SK-N-SH treated with all-trans-retinoic acid at 6 μM for 48 hours (cell line): ENCODE measurements at regions not wholly inside any gene's neighbourhood (a gene's known extent, or its start where the extent isn't known, plus 50 kb on each side); places are given as distances from the start of the nearest gene placed in this dataset.

Experiments
- ARNTL ChIP-seq: fragments of 450-650 bp; formaldehyde crosslinking; IDR thresholded peaks from 2 replicates; pipeline ENCODE4 v1.5.0; 2020; ENCODE audit warnings: low read depth, mild to moderate bottlenecking, moderate library complexity, borderline replicate concordance
- BACH2 ChIP-seq: fragments of 250-450 bp; sonication (Bioruptor Pico); IDR thresholded peaks from 2 replicates; pipeline ENCODE4 v1.9.0; 2021; ENCODE audit warnings: mild to moderate bottlenecking, borderline replicate concordance
- CSRNP3 ChIP-seq: fragments of 250-450 bp; sonication (Bioruptor Pico); IDR thresholded peaks from 2 replicates; pipeline ENCODE4 v1.5.1; 2021; ENCODE audit warnings: mild to moderate bottlenecking, moderate library complexity
- ESRRG ChIP-seq: fragments of 250-450 bp; sonication (Bioruptor Pico); IDR thresholded peaks from 2 replicates; pipeline ENCODE4 v1.6.1; 2021; ENCODE audit warnings: mild to moderate bottlenecking
- ISL1 ChIP-seq: fragments of 250-450 bp; sonication (Bioruptor Pico); IDR thresholded peaks from 2 replicates; pipeline ENCODE4 v2.1.2; 2022; ENCODE audit warnings: mild to moderate bottlenecking, moderate library complexity
- OSR1 ChIP-seq: fragments of 250-450 bp; sonication (Bioruptor Pico); IDR thresholded peaks from 2 replicates; pipeline ENCODE4 v1.8.0; 2022; ENCODE audit warnings: moderate library complexity, mild to moderate bottlenecking, inconsistent platforms
- RARB ChIP-seq: fragments of 250-450 bp; sonication (Bioruptor Pico); IDR thresholded peaks from 2 replicates; pipeline ENCODE4 v1.8.0; 2021; ENCODE audit warnings: mild to moderate bottlenecking, moderate library complexity
- SNAI2 ChIP-seq: fragments of 250-450 bp; sonication (Bioruptor Pico); IDR thresholded peaks from 2 replicates; pipeline ENCODE4 v1.5.0; 2020; ENCODE audit warnings: mild to moderate bottlenecking, moderate library complexity
- ZC3H10 ChIP-seq: fragments of 250-450 bp; sonication (Bioruptor Pico); IDR thresholded peaks from 2 replicates; pipeline ENCODE4 v1.5.1; 2021; ENCODE audit warnings: mild to moderate bottlenecking, moderate library complexity
- ZFP30 ChIP-seq: fragments of 450-650 bp; formaldehyde crosslinking; IDR thresholded peaks from 2 replicates; pipeline ENCODE4 v1.5.0; 2022; ENCODE audit warnings: mild to moderate bottlenecking, moderate library complexity
- ZNF70 ChIP-seq: fragments of 450-650 bp; formaldehyde crosslinking; IDR thresholded peaks from 2 replicates; pipeline ENCODE4 v1.5.0; 2020; ENCODE audit warnings: mild to moderate bottlenecking, moderate library complexity
- ZNF8 ChIP-seq: fragments of 450-650 bp; formaldehyde crosslinking; IDR thresholded peaks from 2 replicates; pipeline ENCODE4 v1.5.0; 2020; ENCODE audit warnings: mild to moderate bottlenecking, moderate library complexity
- TF ChIP-seq, protein P1 (sequence below): fragments of 250-450 bp; sonication (Bioruptor Pico); IDR thresholded peaks from 2 replicates; pipeline ENCODE4 v1.8.0; 2020; ENCODE audit warnings: mild to moderate bottlenecking, moderate library complexity, borderline replicate concordance
- TF ChIP-seq, protein P2 (sequence below): fragments of 250-450 bp; sonication (Bioruptor Pico); IDR thresholded peaks from 2 replicates; pipeline ENCODE4 v1.5.1; 2020; ENCODE audit warnings: low read depth, mild to moderate bottlenecking, moderate library complexity

GRCh38 chr2:180359522-180360282 is 352.6 kb upstream of the CWC22 start:
- TF ChIP-seq ARNTL (CRISPR knock-in tag) = no peak
- no peak for TF ChIP-seq CSRNP3 (CRISPR knock-in tag)
- TF ChIP-seq ZNF70 = no peak
- no peak for TF ChIP-seq ZFP30
- TF ChIP-seq ISL1 (CRISPR knock-in tag) = no peak
- TF ChIP-seq RARB = no peak
- TF ChIP-seq, protein P1, sequence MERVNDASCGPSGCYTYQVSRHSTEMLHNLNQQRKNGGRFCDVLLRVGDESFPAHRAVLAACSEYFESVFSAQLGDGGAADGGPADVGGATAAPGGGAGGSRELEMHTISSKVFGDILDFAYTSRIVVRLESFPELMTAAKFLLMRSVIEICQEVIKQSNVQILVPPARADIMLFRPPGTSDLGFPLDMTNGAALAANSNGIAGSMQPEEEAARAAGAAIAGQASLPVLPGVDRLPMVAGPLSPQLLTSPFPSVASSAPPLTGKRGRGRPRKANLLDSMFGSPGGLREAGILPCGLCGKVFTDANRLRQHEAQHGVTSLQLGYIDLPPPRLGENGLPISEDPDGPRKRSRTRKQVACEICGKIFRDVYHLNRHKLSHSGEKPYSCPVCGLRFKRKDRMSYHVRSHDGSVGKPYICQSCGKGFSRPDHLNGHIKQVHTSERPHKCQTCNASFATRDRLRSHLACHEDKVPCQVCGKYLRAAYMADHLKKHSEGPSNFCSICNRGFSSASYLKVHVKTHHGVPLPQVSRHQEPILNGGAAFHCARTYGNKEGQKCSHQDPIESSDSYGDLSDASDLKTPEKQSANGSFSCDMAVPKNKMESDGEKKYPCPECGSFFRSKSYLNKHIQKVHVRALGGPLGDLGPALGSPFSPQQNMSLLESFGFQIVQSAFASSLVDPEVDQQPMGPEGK = no peak
- TF ChIP-seq ESRRG (CRISPR knock-in tag) = no peak
- TF ChIP-seq, protein P2, sequence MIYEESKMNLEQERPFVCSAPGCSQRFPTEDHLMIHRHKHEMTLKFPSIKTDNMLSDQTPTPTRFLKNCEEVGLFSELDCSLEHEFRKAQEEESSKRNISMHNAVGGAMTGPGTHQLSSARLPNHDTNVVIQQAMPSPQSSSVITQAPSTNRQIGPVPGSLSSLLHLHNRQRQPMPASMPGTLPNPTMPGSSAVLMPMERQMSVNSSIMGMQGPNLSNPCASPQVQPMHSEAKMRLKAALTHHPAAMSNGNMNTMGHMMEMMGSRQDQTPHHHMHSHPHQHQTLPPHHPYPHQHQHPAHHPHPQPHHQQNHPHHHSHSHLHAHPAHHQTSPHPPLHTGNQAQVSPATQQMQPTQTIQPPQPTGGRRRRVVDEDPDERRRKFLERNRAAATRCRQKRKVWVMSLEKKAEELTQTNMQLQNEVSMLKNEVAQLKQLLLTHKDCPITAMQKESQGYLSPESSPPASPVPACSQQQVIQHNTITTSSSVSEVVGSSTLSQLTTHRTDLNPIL (CRISPR knock-in tag) = no peak
- no peak for TF ChIP-seq ZC3H10 (CRISPR knock-in tag)
- TF ChIP-seq ZNF8 (CRISPR knock-in tag) = no peak
- no peak for TF ChIP-seq SNAI2
- TF ChIP-seq OSR1 (CRISPR knock-in tag) = no peak
- TF ChIP-seq BACH2 = no peak
